Loucy (cell line): ENCODE measurements at regions not wholly inside any gene's neighbourhood (a gene's known extent, or its start where the extent isn't known, plus 50 kb on each side); places are given as distances from the start of the nearest gene placed in this dataset.

Experiments used
- H2AFZ ChIP-seq: fragments of 200-600 bp; sonication (generic); 2 replicates; pipeline ENCODE4 v1.6.0; 2016; ENCODE audit warnings: antibody characterized with exemption, mild to moderate bottlenecking, low read length, moderate library complexity
- H3F3A ChIP-seq: fragments of 200-600 bp; 2 replicates; pipeline ENCODE4 v1.6.0; 2016; ENCODE audit warnings: antibody characterized with exemption, low read depth, mild to moderate bottlenecking
- H3K27me3 ChIP-seq: fragments of 200-600 bp; sonication (generic); 2 replicates; pipeline ENCODE4 v1.6.1; 2014; ENCODE audit warnings: low read length, mild to moderate bottlenecking; ENCODE audit not compliant: insufficient read depth, poor library complexity, severe bottlenecking
- H3K36me3 ChIP-seq: fragments of 200-600 bp; sonication (generic); 2 replicates; pipeline ENCODE4 v1.6.1; 2016; ENCODE audit warnings: low read length; ENCODE audit not compliant: insufficient read depth
- H3K4me1 ChIP-seq: fragments of 200-600 bp; sonication (generic); 2 replicates; pipeline ENCODE4 v1.5.1; 2014; ENCODE audit warnings: low read length, mild to moderate bottlenecking; ENCODE audit not compliant: insufficient read depth, poor library complexity, severe bottlenecking
- H3K4me2 ChIP-seq: fragments of 200-600 bp; sonication (generic); 2 replicates; pipeline ENCODE4 v1.6.0; 2014; ENCODE audit warnings: antibody characterized with exemption, low read length, low read depth, mild to moderate bottlenecking; ENCODE audit not compliant: poor library complexity, severe bottlenecking
- H3K4me3 ChIP-seq: fragments of 200-600 bp; sonication (generic); 2 replicates; pipeline ENCODE4 v1.5.1; 2014; ENCODE audit warnings: low read length, mild to moderate bottlenecking, mixed read lengths; ENCODE audit not compliant: poor library complexity, severe bottlenecking
- H3K79me2 ChIP-seq: fragments of 200-600 bp; sonication (generic); 2 replicates; pipeline ENCODE4 v1.6.1; 2014; ENCODE audit warnings: low read length; ENCODE audit not compliant: insufficient read depth
- H3K9ac ChIP-seq: fragments of 200-600 bp; sonication (generic); 2 replicates; pipeline ENCODE4 v1.6.0; 2014; ENCODE audit warnings: mild to moderate bottlenecking, low read depth, low read length, moderate library complexity; ENCODE audit not compliant: poor library complexity, severe bottlenecking
- H3K9me2 ChIP-seq: fragments of 200-600 bp; sonication (generic); replicated peaks from 2 replicates; pipeline ENCODE4 v1.6.1; 2016; ENCODE audit warnings: low read depth, low read length, mixed read lengths
- H3K9me3 ChIP-seq: fragments of 200-600 bp; sonication (generic); 2 replicates; pipeline ENCODE4 v1.6.1; 2014; ENCODE audit warnings: mild to moderate bottlenecking, antibody characterized with exemption, low read length, low read depth; ENCODE audit not compliant: insufficient read depth
- H4K20me1 ChIP-seq: fragments of 200-600 bp; sonication (generic); 2 replicates; pipeline ENCODE4 v1.6.0; 2014; ENCODE audit warnings: antibody characterized with exemption, low read length, mild to moderate bottlenecking; ENCODE audit not compliant: insufficient read depth, poor library complexity, severe bottlenecking
- CTCF ChIP-seq: fragments of 200-600 bp; sonication (generic); conservative IDR thresholded peaks from 2 replicates; pipeline ENCODE4 v1.5.1; 2014; ENCODE audit warnings: mild to moderate bottlenecking, antibody characterized with exemption, low read length
- EZH2phosphoT487 ChIP-seq: fragments of 200-600 bp; IDR thresholded peaks from 2 replicates; pipeline ENCODE4 v1.6.1; 2018; ENCODE audit warnings: antibody characterized with exemption, mild to moderate bottlenecking, moderate library complexity, borderline replicate concordance

DNA sequence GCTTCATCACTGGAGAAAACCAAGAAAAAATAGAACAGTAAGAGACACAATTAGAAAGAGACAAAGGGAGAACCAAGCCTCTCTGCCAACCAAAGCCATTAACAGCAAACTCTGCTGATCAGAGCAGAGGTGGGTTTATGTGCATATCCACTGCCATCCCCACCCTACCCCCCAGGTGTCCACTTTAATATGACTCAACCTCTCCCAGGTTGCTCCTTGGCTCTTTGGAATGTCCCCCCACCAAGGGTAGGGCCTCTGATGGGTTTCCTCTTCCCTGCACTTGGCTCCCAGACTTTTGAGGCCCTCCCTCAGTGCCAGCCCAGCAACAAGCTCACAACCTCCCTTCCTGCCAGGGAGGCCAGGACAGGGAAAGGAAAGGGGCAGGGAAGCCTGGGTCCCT is 104.8 kb downstream of the DMRTA2 start:
- TF ChIP-seq CTCF (no peak), EZH2phosphoT487 (no peak)
- H3K9me3 ChIP-seq = no peaks in the 10 kb centered on the region
- no peaks in the 10 kb centered on the region for H3K4me1 ChIP-seq
- H3K9me2 ChIP-seq = no peaks in the 10 kb centered on the region
- H3F3A ChIP-seq = no peaks in the 10 kb centered on the region
- no peaks in the 10 kb centered on the region for H3K79me2 ChIP-seq
- H4K20me1 ChIP-seq = no peaks in the 10 kb centered on the region
- no peak overlapping the region for H3K4me2 ChIP-seq
- H3K36me3 ChIP-seq = no peaks in the 10 kb centered on the region
- no peak overlapping the region for H2AFZ ChIP-seq
- H3K4me3 ChIP-seq = no peak overlapping the region
- H3K9ac ChIP-seq = no peak overlapping the region
- no peaks in the 10 kb centered on the region for H3K27me3 ChIP-seq

DNA sequence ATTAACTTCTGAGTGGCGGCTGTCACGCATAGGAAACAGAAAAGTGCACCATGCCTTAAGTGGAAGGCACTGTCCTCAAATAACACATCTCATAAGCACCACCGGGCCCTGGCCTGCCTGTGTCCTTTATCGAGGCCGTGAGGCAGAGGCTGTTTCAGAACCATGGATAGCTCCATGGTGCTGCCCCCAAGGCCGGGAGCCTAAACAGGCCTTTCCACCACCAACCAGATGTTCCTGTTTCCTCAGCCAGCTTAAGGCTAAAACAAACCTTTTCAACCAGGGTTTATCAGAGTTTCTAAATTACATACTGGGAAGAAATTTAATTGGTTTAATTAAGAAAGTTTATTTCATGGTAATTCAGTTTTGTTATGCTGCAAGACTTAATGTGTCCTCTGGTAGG is 114.4 kb downstream of the DMRTA2 start:
- Histone ChIP-seq H2AFZ (no peak overlapping the region), H3K9ac (no peak overlapping the region), H3K27me3 (no peaks in the 10 kb centered on the region), H3K36me3 (no peaks in the 10 kb centered on the region), H3F3A (no peaks in the 10 kb centered on the region), H4K20me1 (no peaks in the 10 kb centered on the region), H3K4me2 (no peak overlapping the region), H3K79me2 (no peaks in the 10 kb centered on the region), H3K9me2 (no peaks in the 10 kb centered on the region), H3K4me3 (no peak overlapping the region), H3K9me3 (no peaks in the 10 kb centered on the region), H3K4me1 (no peaks in the 10 kb centered on the region)
- no peak for TF ChIP-seq CTCF
- no peak for TF ChIP-seq EZH2phosphoT487

GRCh38 chr1:50305808-50306207 is 117.4 kb downstream of the DMRTA2 start:
- no peak overlapping the region for H2AFZ ChIP-seq
- H3K4me3 ChIP-seq = no peak overlapping the region
- H3F3A ChIP-seq = no peaks in the 10 kb centered on the region
- no peaks in the 10 kb centered on the region for H4K20me1 ChIP-seq
- H3K4me1 ChIP-seq = no peaks in the 10 kb centered on the region
- no peak overlapping the region for H3K4me2 ChIP-seq
- H3K36me3 ChIP-seq = no peaks in the 10 kb centered on the region
- H3K9me2 ChIP-seq = no peaks in the 10 kb centered on the region
- no peak overlapping the region for H3K9ac ChIP-seq
- no peak for TF ChIP-seq CTCF
- no peak for TF ChIP-seq EZH2phosphoT487
- no peaks in the 10 kb centered on the region for H3K79me2 ChIP-seq
- H3K27me3 ChIP-seq = no peaks in the 10 kb centered on the region
- no peaks in the 10 kb centered on the region for H3K9me3 ChIP-seq
